ENCODE measurements at regions not wholly inside any gene's neighbourhood (a gene's known extent, or its start where the extent isn't known, plus 50 kb on each side); places are given as distances from the start of the nearest gene placed in this dataset.

GRCh38 chr3:107124885-107125284 lies 252.4 kb upstream of the CCDC54 start (continued):
- TF ChIP-seq ZNF462 (CRISPR knock-in tag; IDR thresholded peaks at IDR 0.05): no peak
- no peak for TF ChIP-seq STAT1 (IDR thresholded peaks at IDR 0.05; ENCODE audit: unreplicated experiment)
- TF ChIP-seq ETS1 (IDR thresholded peaks at IDR 0.05): no peak
- TF ChIP-seq REST (IDR thresholded peaks at IDR 0.05; ENCODE audit: unreplicated experiment): no peak

GRCh38 chr3:107128946-107129345 lies 248.3 kb upstream of the CCDC54 start:
- Histone ChIP-seq H2AFZ (no peak overlapping the region), H4K20me1 (replicated peaks; ENCODE audit: insufficient read depth) (no peaks in the 10 kb centered on the region), H3K4me2 (no peak overlapping the region), H3K79me2 (replicated peaks; ENCODE audit: insufficient read depth) (no peaks in the 10 kb centered on the region), H3K36me3 (ENCODE audit: insufficient read depth) (no peaks in the 10 kb centered on the region), H3F3A (replicated peaks; ENCODE audit: low read depth) (no peaks in the 10 kb centered on the region), H3K4me1 (ENCODE audit: insufficient read depth) (no peaks in the 10 kb centered on the region; the same call in 1 of the 2 replicates), H3K4me3 (no peak overlapping the region), H3K9me2 (ENCODE audit: insufficient read depth) (0 out of 2 replicates have a peak, but pooled peaks cover 4% of the 10 kb centered on the region), H3K27me3 (ENCODE audit: insufficient read depth) (no peaks in the 10 kb centered on the region), H3K27ac (ENCODE audit: low read depth) (no peak overlapping the region)
- H3K4me1 Mint-ChIP-seq: no peaks in the 10 kb centered on the region
- ATAC-seq (no peak), DNase-seq (ENCODE audit: low spot score) (no peak)
- H3K27ac Mint-ChIP-seq: no peak overlapping the region
- H3K4me3 Mint-ChIP-seq: no peak overlapping the region
- no peaks in the 10 kb centered on the region for H3K27me3 Mint-ChIP-seq (ENCODE audit: insufficient read depth, low read depth, poor library complexity)
- peaks cover 4% of the 10 kb centered on the region; the same call in 2 of the 3 replicates for H3K9me3 Mint-ChIP-seq
- H3K36me3 Mint-ChIP-seq (ENCODE audit: low read depth): no peaks in the 10 kb centered on the region; the same call in 1 of the 3 replicates
- TF ChIP-seq ZNF462 (CRISPR knock-in tag; IDR thresholded peaks at IDR 0.05): no peak

Data from GM23338 (cell line).